Neural cell (in vitro differentiated cells): ENCODE measurements at regions not wholly inside any gene's neighbourhood (a gene's known extent, or its start where the extent isn't known, plus 50 kb on each side); places are given as distances from the start of the nearest gene placed in this dataset.

Experiments used
- CTCF ChIP-seq: fragments of 450-650 bp; IDR thresholded peaks from 2 replicates; pipeline ENCODE4 v1.5.1; 2014; ENCODE audit warnings: antibody characterized with exemption, mild to moderate bottlenecking, moderate library complexity; ENCODE audit not compliant: poor library complexity, severe bottlenecking
- EZH2 ChIP-seq: fragments of 200-600, 300-800 bp; shearing (Covaris generic), sonication (generic); IDR thresholded peaks from 2 replicates; pipeline ENCODE4 v1.6.1; 2014; ENCODE audit warnings: antibody characterized with exemption, low read length, borderline replicate concordance, mild to moderate bottlenecking; ENCODE audit not compliant: insufficient read depth, poor library complexity, severe bottlenecking
- MXI1 ChIP-seq: fragments of 450-650 bp; conservative IDR thresholded peaks from 2 replicates; pipeline ENCODE4 v1.6.1; 2014; ENCODE audit warnings: antibody characterized with exemption, mild to moderate bottlenecking; ENCODE audit not compliant: poor library complexity, severe bottlenecking

- TF ChIP-seq MXI1 (no peak), CTCF (no peak), EZH2 (no peak)
Observed at GRCh38 chr18:44117821-44118220, 562.9 kb upstream of the SETBP1 start.
